ENCODE measurements at regions not wholly inside any gene's neighbourhood (a gene's known extent, or its start where the extent isn't known, plus 50 kb on each side); places are given as distances from the start of the nearest gene placed in this dataset.

DNA sequence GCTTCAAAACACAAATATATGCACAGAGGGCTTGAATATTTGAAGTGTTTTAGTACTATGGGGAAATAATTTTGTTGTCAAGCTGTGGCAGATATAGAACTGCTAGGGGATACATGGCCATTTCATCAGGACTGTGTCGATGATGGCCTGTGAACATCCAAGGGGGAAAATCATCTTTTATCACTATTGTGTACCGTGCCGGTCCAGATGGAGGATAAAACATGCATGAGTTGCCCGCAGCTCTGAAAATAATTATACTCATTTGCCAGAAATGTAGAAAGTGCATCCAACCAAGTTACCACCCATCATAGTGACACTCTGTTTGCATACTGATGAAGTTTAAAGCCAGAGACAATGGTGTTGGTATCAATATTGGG is 405.9 kb downstream of the ZSWIM6 start:
- no peak for TF ChIP-seq CEBPB (IDR thresholded peaks at IDR 0.05; ENCODE audit: low read depth, low read length)
- TF ChIP-seq, protein P1, sequence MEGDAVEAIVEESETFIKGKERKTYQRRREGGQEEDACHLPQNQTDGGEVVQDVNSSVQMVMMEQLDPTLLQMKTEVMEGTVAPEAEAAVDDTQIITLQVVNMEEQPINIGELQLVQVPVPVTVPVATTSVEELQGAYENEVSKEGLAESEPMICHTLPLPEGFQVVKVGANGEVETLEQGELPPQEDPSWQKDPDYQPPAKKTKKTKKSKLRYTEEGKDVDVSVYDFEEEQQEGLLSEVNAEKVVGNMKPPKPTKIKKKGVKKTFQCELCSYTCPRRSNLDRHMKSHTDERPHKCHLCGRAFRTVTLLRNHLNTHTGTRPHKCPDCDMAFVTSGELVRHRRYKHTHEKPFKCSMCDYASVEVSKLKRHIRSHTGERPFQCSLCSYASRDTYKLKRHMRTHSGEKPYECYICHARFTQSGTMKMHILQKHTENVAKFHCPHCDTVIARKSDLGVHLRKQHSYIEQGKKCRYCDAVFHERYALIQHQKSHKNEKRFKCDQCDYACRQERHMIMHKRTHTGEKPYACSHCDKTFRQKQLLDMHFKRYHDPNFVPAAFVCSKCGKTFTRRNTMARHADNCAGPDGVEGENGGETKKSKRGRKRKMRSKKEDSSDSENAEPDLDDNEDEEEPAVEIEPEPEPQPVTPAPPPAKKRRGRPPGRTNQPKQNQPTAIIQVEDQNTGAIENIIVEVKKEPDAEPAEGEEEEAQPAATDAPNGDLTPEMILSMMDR (IDR thresholded peaks at IDR 0.05; ENCODE audit: control extremely low read depth in 1 of 3, insufficient read depth in 1 of 3, low read depth in 1 of 3, low read length in 3 of 3): no peak
- no peak for TF ChIP-seq POLR2AphosphoS5 (IDR thresholded peaks at IDR 0.05; ENCODE audit: low read depth, low read length)
- TF ChIP-seq NRF1 (IDR thresholded peaks at IDR 0.05; ENCODE audit: low read depth, low read length): no peak
- no peak for TF ChIP-seq ZNF274 (IDR thresholded peaks at IDR 0.05; ENCODE audit: borderline replicate concordance, extremely low read depth, low read length)
- no peak for TF ChIP-seq TAF1 (IDR thresholded peaks at IDR 0.05; ENCODE audit: low read depth, low read length)
- no peak for TF ChIP-seq SP1 (IDR thresholded peaks at IDR 0.05; ENCODE audit: low read depth, low read length)
- TF ChIP-seq BRCA1 (IDR thresholded peaks at IDR 0.05; ENCODE audit: low read depth, low read length): no peak
- no peak for TF ChIP-seq RAD21 (IDR thresholded peaks at IDR 0.05 in 1 of 2, conservative IDR thresholded peaks at IDR 0.05 in 1 of 2; ENCODE audit: low read depth in 2 of 2, low read length in 2 of 2)
- TF ChIP-seq HDAC2 (IDR thresholded peaks at IDR 0.05; ENCODE audit: borderline replicate concordance in 1 of 2, low read depth in 2 of 2, low read length in 2 of 2): no peak
- TF ChIP-seq GTF2F1 (IDR thresholded peaks at IDR 0.05; ENCODE audit: borderline replicate concordance, low read depth, low read length): no peak
- TF ChIP-seq, protein P2, sequence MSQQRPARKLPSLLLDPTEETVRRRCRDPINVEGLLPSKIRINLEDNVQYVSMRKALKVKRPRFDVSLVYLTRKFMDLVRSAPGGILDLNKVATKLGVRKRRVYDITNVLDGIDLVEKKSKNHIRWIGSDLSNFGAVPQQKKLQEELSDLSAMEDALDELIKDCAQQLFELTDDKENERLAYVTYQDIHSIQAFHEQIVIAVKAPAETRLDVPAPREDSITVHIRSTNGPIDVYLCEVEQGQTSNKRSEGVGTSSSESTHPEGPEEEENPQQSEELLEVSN (IDR thresholded peaks at IDR 0.05): no peak
